ENCODE measurements at regions not wholly inside any gene's neighbourhood (a gene's known extent, or its start where the extent isn't known, plus 50 kb on each side); places are given as distances from the start of the nearest gene placed in this dataset.

DNA sequence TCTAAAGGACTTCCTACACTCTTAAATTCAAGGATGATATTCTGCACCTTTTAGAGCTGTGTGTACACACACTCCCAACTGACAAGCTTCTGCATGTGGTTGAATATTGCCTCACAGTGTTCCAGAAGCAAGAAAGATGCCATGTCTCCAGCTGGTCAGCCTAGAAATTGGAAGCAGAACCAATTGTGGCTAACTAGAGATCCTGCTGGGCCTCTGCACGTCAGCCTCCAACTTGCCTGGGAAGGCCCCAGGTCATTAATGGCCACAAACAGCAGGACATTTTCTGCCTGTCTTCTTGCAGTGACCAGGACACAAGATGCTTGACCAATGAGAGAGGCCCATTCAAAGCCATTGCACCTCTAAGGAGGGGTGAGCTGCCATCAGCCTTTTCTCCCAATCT, 571.9 kb upstream of the BRINP1 start:
- 92% methylated on average over 1 of the region's 1 CpG for WGBS
- peaks cover 0 to 4% (median 0%) of the 10 kb centered on the region in 4 donors for H3K4me1 ChIP-seq (ENCODE audit: control insufficient read depth in 4 of 4, insufficient read depth in 4 of 4, low read length in 3 of 4)
- no peaks in the 10 kb centered on the region for H3K9me3 ChIP-seq (ENCODE audit: control insufficient read depth in 4 of 4, low read length in 3 of 4)
- no peak overlapping the region for H3K27ac ChIP-seq (ENCODE audit: low read depth in 1 of 2, low read length in 2 of 2)
- TF ChIP-seq HNF4G (IDR thresholded peaks at IDR 0.05) (no peak), JUND (IDR thresholded peaks at IDR 0.05) (no peak), EGR1 (IDR thresholded peaks at IDR 0.05; ENCODE audit: low read depth in 2 of 2) (no peak), GABPA (IDR thresholded peaks at IDR 0.05 in 1 of 2, conservative IDR thresholded peaks at IDR 0.05 in 1 of 2) (no peak), TAF1 (conservative IDR thresholded peaks at IDR 0.05) (no peak), HNF4A (conservative IDR thresholded peaks at IDR 0.05) (no peak), YY1 (IDR thresholded peaks at IDR 0.05) (no peak), SP1 (IDR thresholded peaks at IDR 0.05) (no peak), RXRA (IDR thresholded peaks at IDR 0.05) (no peak), NR2F2 (IDR thresholded peaks at IDR 0.05) (no peak), RAD21 (IDR thresholded peaks at IDR 0.05) (no peak), FOXA2 (IDR thresholded peaks at IDR 0.05) (no peak), FOXA1 (IDR thresholded peaks at IDR 0.05) (no peak)
- TF ChIP-seq, protein P1, sequence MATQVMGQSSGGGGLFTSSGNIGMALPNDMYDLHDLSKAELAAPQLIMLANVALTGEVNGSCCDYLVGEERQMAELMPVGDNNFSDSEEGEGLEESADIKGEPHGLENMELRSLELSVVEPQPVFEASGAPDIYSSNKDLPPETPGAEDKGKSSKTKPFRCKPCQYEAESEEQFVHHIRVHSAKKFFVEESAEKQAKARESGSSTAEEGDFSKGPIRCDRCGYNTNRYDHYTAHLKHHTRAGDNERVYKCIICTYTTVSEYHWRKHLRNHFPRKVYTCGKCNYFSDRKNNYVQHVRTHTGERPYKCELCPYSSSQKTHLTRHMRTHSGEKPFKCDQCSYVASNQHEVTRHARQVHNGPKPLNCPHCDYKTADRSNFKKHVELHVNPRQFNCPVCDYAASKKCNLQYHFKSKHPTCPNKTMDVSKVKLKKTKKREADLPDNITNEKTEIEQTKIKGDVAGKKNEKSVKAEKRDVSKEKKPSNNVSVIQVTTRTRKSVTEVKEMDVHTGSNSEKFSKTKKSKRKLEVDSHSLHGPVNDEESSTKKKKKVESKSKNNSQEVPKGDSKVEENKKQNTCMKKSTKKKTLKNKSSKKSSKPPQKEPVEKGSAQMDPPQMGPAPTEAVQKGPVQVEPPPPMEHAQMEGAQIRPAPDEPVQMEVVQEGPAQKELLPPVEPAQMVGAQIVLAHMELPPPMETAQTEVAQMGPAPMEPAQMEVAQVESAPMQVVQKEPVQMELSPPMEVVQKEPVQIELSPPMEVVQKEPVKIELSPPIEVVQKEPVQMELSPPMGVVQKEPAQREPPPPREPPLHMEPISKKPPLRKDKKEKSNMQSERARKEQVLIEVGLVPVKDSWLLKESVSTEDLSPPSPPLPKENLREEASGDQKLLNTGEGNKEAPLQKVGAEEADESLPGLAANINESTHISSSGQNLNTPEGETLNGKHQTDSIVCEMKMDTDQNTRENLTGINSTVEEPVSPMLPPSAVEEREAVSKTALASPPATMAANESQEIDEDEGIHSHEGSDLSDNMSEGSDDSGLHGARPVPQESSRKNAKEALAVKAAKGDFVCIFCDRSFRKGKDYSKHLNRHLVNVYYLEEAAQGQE (IDR thresholded peaks at IDR 0.05): no peak
- TF ChIP-seq, protein P2, sequence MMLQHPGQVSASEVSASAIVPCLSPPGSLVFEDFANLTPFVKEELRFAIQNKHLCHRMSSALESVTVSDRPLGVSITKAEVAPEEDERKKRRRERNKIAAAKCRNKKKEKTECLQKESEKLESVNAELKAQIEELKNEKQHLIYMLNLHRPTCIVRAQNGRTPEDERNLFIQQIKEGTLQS (IDR thresholded peaks at IDR 0.05): no peak
- TF ChIP-seq, protein P3, sequence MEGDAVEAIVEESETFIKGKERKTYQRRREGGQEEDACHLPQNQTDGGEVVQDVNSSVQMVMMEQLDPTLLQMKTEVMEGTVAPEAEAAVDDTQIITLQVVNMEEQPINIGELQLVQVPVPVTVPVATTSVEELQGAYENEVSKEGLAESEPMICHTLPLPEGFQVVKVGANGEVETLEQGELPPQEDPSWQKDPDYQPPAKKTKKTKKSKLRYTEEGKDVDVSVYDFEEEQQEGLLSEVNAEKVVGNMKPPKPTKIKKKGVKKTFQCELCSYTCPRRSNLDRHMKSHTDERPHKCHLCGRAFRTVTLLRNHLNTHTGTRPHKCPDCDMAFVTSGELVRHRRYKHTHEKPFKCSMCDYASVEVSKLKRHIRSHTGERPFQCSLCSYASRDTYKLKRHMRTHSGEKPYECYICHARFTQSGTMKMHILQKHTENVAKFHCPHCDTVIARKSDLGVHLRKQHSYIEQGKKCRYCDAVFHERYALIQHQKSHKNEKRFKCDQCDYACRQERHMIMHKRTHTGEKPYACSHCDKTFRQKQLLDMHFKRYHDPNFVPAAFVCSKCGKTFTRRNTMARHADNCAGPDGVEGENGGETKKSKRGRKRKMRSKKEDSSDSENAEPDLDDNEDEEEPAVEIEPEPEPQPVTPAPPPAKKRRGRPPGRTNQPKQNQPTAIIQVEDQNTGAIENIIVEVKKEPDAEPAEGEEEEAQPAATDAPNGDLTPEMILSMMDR (IDR thresholded peaks at IDR 0.05; ENCODE audit: low read depth, low read length, missing input control): no peak
- TF ChIP-seq, protein P4, sequence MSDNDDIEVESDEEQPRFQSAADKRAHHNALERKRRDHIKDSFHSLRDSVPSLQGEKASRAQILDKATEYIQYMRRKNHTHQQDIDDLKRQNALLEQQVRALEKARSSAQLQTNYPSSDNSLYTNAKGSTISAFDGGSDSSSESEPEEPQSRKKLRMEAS (IDR thresholded peaks at IDR 0.05): no peak
- TF ChIP-seq, protein P5, sequence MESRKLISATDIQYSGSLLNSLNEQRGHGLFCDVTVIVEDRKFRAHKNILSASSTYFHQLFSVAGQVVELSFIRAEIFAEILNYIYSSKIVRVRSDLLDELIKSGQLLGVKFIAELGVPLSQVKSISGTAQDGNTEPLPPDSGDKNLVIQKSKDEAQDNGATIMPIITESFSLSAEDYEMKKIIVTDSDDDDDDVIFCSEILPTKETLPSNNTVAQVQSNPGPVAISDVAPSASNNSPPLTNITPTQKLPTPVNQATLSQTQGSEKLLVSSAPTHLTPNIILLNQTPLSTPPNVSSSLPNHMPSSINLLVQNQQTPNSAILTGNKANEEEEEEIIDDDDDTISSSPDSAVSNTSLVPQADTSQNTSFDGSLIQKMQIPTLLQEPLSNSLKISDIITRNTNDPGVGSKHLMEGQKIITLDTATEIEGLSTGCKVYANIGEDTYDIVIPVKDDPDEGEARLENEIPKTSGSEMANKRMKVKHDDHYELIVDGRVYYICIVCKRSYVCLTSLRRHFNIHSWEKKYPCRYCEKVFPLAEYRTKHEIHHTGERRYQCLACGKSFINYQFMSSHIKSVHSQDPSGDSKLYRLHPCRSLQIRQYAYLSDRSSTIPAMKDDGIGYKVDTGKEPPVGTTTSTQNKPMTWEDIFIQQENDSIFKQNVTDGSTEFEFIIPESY (IDR thresholded peaks at IDR 0.05): no peak
- H3K27me3 ChIP-seq (ENCODE audit: control insufficient read depth in 4 of 4, insufficient read depth in 4 of 4, low read length in 3 of 4): no peaks in the 10 kb centered on the region
- no peaks in the 10 kb centered on the region for H3K36me3 ChIP-seq (ENCODE audit: control insufficient read depth in 4 of 4, insufficient read depth in 3 of 4, low read depth in 1 of 4, low read length in 3 of 4)
- no peak overlapping the region for H3K9ac ChIP-seq (ENCODE audit: low read depth in 1 of 2, low read length in 2 of 2)
- no peak for DNase-seq (ENCODE audit: low spot score)
- H3K4me3 ChIP-seq (ENCODE audit: low read depth in 1 of 3, low read length in 3 of 3): no peak overlapping the region

All from liver (tissue), 8 donors.